Keratinocyte (primary cell): ENCODE measurements at regions not wholly inside any gene's neighbourhood (a gene's known extent, or its start where the extent isn't known, plus 50 kb on each side); places are given as distances from the start of the nearest gene placed in this dataset.
"Not testable (repeated sequence)": the region's sequence is repeated elsewhere in the genome, so short reads cannot be mapped to it uniquely, and the experiment has no call there.

Experiments
- DNase-seq: peaks from one replicate; pipeline ENCODE4 v3.0.0-alpha.2; 2011; ENCODE audit warnings: low read depth, missing footprints, low spot score
- FAIRE-seq: peaks from 2 replicates; lab custom pipeline; 2011; peaks lifted over from hg19 to GRCh38; lab: Jason Lieb, UNC
- H2AFZ ChIP-seq: 2 replicates; pipeline ENCODE4 v1.6.0; 2012; ENCODE audit warnings: low read length, control low read depth, inconsistent platforms; ENCODE audit not compliant: control insufficient read depth
- H3K27ac ChIP-seq: 2 replicates; pipeline ENCODE4 v1.5.1; 2011; ENCODE audit warnings: low read length; ENCODE audit not compliant: control insufficient read depth, insufficient read depth
- H3K27me3 ChIP-seq: 3 replicates; pipeline ENCODE4 v1.6.0; 2011; ENCODE audit warnings: low read length; ENCODE audit not compliant: control insufficient read depth, insufficient read depth; ENCODE audit errors: extremely low read depth
- H3K36me3 ChIP-seq, 2 experiments: 2 replicates in 1 of 2; 3 replicates in 1 of 2; pipeline ENCODE4 v1.5.1; 2011; ENCODE audit warnings: low read length in 2 of 2, mild to moderate bottlenecking in 1 of 2; ENCODE audit not compliant: control insufficient read depth in 2 of 2, insufficient read depth in 2 of 2; ENCODE audit errors: extremely low read depth in 1 of 2
- H3K4me1 ChIP-seq: 3 replicates; pipeline ENCODE4 v1.5.1; 2011; ENCODE audit warnings: low read length; ENCODE audit not compliant: control insufficient read depth, insufficient read depth; ENCODE audit errors: extremely low read depth
- H3K4me2 ChIP-seq: 3 replicates; pipeline ENCODE4 v1.6.0; 2011; ENCODE audit warnings: low read depth, low read length; ENCODE audit not compliant: control insufficient read depth, insufficient read depth; ENCODE audit errors: extremely low read depth
- H3K4me3 ChIP-seq, 3 experiments: fragments of 200-600 bp in 1 of 3; sonication (generic) in 1 of 3; 2 replicates in 2 of 3; 3 replicates in 1 of 3; pipeline ENCODE4 v1.5.1; 2011 to 2016; ENCODE audit warnings: low read length in 3 of 3, mild to moderate bottlenecking in 3 of 3, control low read depth in 2 of 3, inconsistent platforms in 1 of 3, low read depth in 1 of 3, mixed read lengths in 1 of 3, mixed run types in 1 of 3, moderate library complexity in 1 of 3; ENCODE audit not compliant: control insufficient read depth in 2 of 3, insufficient read depth in 2 of 3; ENCODE audit errors: extremely low read depth in 1 of 3
- H3K79me2 ChIP-seq: 2 replicates; pipeline ENCODE4 v1.6.0; 2012; ENCODE audit warnings: low read length; ENCODE audit not compliant: control insufficient read depth, insufficient read depth
- H3K9ac ChIP-seq: 3 replicates; pipeline ENCODE4 v1.6.0; 2011; ENCODE audit warnings: low read length; ENCODE audit not compliant: control insufficient read depth, insufficient read depth; ENCODE audit errors: extremely low read depth
- H3K9me1 ChIP-seq: 3 replicates; pipeline ENCODE4 v1.6.0; 2011; ENCODE audit warnings: low read length; ENCODE audit not compliant: control insufficient read depth, insufficient read depth; ENCODE audit errors: extremely low read depth
- H3K9me3 ChIP-seq: 2 replicates; pipeline ENCODE4 v1.5.1; 2012; ENCODE audit warnings: low read depth, low read length; ENCODE audit not compliant: control insufficient read depth
- H4K20me1 ChIP-seq: 3 replicates; pipeline ENCODE4 v1.6.0; 2011; ENCODE audit warnings: low read length; ENCODE audit not compliant: control insufficient read depth, insufficient read depth; ENCODE audit errors: extremely low read depth
- CTCF ChIP-seq, 3 experiments: IDR thresholded peaks in 1 of 3; conservative IDR thresholded peaks in 1 of 3; optimal IDR thresholded peaks in 1 of 3; 2 replicates in 2 of 3; 3 replicates in 1 of 3; pipeline versions ENCODE3 to v1.5.1; 2011; ENCODE audit warnings: low read length in 3 of 3, mild to moderate bottlenecking in 3 of 3, moderate library complexity in 2 of 3, control low read depth in 1 of 3, inconsistent platforms in 1 of 3; ENCODE audit not compliant: insufficient read depth in 2 of 3; ENCODE audit errors: extremely low read depth in 1 of 3
- EZH2 ChIP-seq: IDR thresholded peaks from one replicate; pipeline ENCODE4 v1.6.1; 2012; ENCODE audit warnings: inconsistent platforms, mild to moderate bottlenecking, low read length, moderate library complexity
- dilution Hi-C: fragments of 300-500 bp; cut with MboI; formaldehyde crosslinking; loops from one replicate; pipeline ENCODE4 v1.7.0; 2020; ENCODE audit warnings: low sequenced_read_pairs; ENCODE audit not compliant: extremely low pct_ligation_motif_present

DNA sequence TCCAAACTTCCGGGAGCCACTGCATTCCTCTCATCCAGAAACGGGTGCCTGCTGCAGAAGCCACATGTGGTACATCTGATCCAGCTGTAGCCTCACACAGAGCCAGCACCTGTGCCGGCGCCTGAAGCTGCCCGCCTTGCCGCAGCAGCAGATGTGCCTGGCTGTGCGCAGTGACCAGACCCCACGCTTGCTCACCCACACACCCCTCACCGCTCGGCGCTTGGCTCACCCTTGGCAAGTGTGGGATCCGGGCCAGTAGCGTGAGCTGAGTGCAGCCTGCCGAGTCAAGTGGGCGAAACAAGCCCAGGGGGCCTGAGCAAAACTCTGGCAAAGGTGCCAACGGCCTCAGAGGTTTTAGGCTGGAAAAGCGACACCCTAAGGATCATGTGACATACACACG lies 220.1 kb upstream of the TMEFF2 start:
- H3K4me1 ChIP-seq = no peaks in the 10 kb centered on the region
- H3K9me1 ChIP-seq = no peaks in the 10 kb centered on the region
- no peak overlapping the region for H3K4me2 ChIP-seq
- no peak for TF ChIP-seq EZH2
- TF ChIP-seq CTCF (optimal IDR thresholded peaks at IDR 0.05 in 1 of 3, IDR thresholded peaks at IDR 0.05 in 1 of 3, conservative IDR thresholded peaks at IDR 0.05 in 1 of 3; ENCODE audit: extremely low read depth in 1 of 3, insufficient read depth in 2 of 3, low read length in 3 of 3) = no peak
- H3K27me3 ChIP-seq = no peaks in the 10 kb centered on the region
- H3K4me3 ChIP-seq = no peak overlapping the region
- dilution Hi-C loops = no loop called here
- FAIRE-seq = no peak
- H2AFZ ChIP-seq = no peak overlapping the region
- no peak overlapping the region for H3K9ac ChIP-seq
- H4K20me1 ChIP-seq = no peaks in the 10 kb centered on the region
- H3K79me2 ChIP-seq = no peaks in the 10 kb centered on the region
- no peak overlapping the region for H3K27ac ChIP-seq
- no peaks in the 10 kb centered on the region for H3K9me3 ChIP-seq
- no peaks in the 10 kb centered on the region for H3K36me3 ChIP-seq
- no peak for DNase-seq

- Histone ChIP-seq H3K36me3 (no peaks in the 10 kb centered on the region), H3K4me3 (no peak overlapping the region), H3K4me1 (no peaks in the 10 kb centered on the region), H3K4me2 (no peak overlapping the region), H3K9ac (no peak overlapping the region), H3K9me3 (no peaks in the 10 kb centered on the region), H3K27ac (no peak overlapping the region), H3K79me2 (no peaks in the 10 kb centered on the region), H3K27me3 (no peaks in the 10 kb centered on the region), H4K20me1 (no peaks in the 10 kb centered on the region), H3K9me1 (no peaks in the 10 kb centered on the region), H2AFZ (no peak overlapping the region)
- dilution Hi-C loops = no loop called here
- no peak for TF ChIP-seq CTCF (optimal IDR thresholded peaks at IDR 0.05 in 1 of 3, IDR thresholded peaks at IDR 0.05 in 1 of 3, conservative IDR thresholded peaks at IDR 0.05 in 1 of 3; ENCODE audit: extremely low read depth in 1 of 3, insufficient read depth in 2 of 3, low read length in 3 of 3)
- no peak for TF ChIP-seq EZH2
- FAIRE-seq (no peak), DNase-seq (no peak)
Measured at GRCh38 chr2:192413812-192414681, 219.3 kb upstream of the TMEFF2 start.

DNA sequence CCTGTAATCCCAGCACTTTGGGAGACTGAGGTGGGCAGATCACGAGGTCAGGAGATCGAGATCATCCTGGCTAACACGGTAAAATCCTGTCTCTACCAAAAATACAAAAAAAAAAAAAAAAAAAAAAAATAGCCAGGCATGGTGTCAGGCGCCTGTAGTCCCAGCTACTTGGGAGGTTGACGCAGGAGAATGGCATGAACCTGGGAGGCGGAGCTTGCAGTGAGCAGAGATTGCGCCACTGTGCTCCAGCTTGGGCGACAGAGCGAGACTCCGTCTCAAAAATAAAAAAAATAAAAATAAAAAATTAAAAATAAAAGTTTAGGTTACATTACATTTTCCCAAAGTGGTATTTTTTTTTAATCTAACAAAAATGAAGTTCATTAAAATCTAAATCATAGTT lies 218.1 kb upstream of the TMEFF2 start:
- H3K9me1 ChIP-seq, H3K27me3 ChIP-seq, FAIRE-seq, H3K9me3 ChIP-seq, H3K36me3 ChIP-seq, H3K4me3 ChIP-seq, H3K27ac ChIP-seq, H3K9ac ChIP-seq, H2AFZ ChIP-seq, H3K4me1 ChIP-seq, H3K79me2 ChIP-seq, H4K20me1 ChIP-seq, dilution Hi-C loops, H3K4me2 ChIP-seq, DNase-seq: not testable (repeated sequence)
